ENCODE measurements at regions not wholly inside any gene's neighbourhood (a gene's known extent, or its start where the extent isn't known, plus 50 kb on each side); places are given as distances from the start of the nearest gene placed in this dataset.

DNA sequence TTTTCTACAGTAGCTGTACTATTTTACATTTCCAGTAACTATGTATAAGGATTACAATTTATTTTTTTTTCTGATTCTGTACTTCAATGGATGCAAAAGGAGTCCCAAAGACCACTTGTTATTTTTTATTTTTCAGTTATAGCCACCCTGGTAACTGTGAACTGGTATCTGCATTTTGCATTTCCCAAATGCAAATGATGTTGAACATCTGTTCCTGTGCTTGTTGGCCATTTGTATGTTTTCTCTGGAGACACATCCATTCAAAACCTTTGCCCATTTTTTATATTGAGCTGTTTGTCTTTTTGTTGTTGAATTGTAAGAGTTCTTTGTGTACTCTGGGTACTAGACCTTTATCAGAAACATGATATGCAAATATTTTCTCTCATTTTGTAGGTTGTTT lies 485.6 kb downstream of the LRIG3 start:
- no peak for DNase-seq
- no peaks in the 10 kb centered on the region for H3K36me3 ChIP-seq
- no peak overlapping the region for H3K4me3 ChIP-seq
- H3K9me3 ChIP-seq = no peaks in the 10 kb centered on the region
- intact Hi-C loops (cut with DNase I; ENCODE audit: low total_unique reads) = no loop called here
- no peaks in the 10 kb centered on the region for H3K27me3 ChIP-seq (replicated peaks in 1 of 7)
- TF ChIP-seq, protein P1, sequence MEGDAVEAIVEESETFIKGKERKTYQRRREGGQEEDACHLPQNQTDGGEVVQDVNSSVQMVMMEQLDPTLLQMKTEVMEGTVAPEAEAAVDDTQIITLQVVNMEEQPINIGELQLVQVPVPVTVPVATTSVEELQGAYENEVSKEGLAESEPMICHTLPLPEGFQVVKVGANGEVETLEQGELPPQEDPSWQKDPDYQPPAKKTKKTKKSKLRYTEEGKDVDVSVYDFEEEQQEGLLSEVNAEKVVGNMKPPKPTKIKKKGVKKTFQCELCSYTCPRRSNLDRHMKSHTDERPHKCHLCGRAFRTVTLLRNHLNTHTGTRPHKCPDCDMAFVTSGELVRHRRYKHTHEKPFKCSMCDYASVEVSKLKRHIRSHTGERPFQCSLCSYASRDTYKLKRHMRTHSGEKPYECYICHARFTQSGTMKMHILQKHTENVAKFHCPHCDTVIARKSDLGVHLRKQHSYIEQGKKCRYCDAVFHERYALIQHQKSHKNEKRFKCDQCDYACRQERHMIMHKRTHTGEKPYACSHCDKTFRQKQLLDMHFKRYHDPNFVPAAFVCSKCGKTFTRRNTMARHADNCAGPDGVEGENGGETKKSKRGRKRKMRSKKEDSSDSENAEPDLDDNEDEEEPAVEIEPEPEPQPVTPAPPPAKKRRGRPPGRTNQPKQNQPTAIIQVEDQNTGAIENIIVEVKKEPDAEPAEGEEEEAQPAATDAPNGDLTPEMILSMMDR (IDR thresholded peaks at IDR 0.05 in 8 of 11, conservative IDR thresholded peaks at IDR 0.05 in 3 of 11) = no peak
- no peak for TF ChIP-seq POLR2AphosphoS5 (IDR thresholded peaks at IDR 0.05)
- TF ChIP-seq POLR2A (IDR thresholded peaks at IDR 0.05) = no peak
- H3K4me1 ChIP-seq = no peaks in the 10 kb centered on the region
- no peak overlapping the region for H3K27ac ChIP-seq

DNA sequence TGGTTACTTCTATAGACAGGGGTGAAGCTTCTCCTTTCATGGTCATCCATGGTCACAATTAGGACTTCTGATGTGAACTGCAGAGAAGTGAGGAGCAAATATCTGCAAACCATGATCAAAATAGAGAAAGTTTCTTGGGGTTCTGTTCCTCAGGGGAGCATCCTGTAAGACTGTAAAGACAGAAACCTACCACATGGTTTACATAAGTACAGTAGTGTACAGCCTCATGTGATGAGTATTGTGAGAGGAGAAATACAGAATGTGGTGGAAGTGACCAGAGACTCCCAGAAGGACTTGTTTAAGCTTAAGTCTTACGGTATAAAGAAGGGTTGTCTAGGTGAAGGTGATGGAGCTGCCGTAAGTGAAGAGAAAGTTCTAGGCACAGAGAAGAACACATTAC lies 484.7 kb downstream of the LRIG3 start:
- Histone ChIP-seq H3K36me3 (no peaks in the 10 kb centered on the region), H3K9me3 (no peaks in the 10 kb centered on the region), H3K27ac (no peak overlapping the region), H3K4me1 (no peaks in the 10 kb centered on the region), H3K4me3 (no peak overlapping the region), H3K27me3 (replicated peaks in 1 of 7) (no peaks in the 10 kb centered on the region)
- DNase-seq = no peak
- WGBS, 5 donors = 92 to 97% (median 96%) methylated on average over 2 of the region's 2 CpGs
- TF ChIP-seq, protein P1 (IDR thresholded peaks at IDR 0.05 in 8 of 11, conservative IDR thresholded peaks at IDR 0.05 in 3 of 11) = no peak
- no peak for TF ChIP-seq POLR2AphosphoS5 (IDR thresholded peaks at IDR 0.05)
- no peak for TF ChIP-seq POLR2A (IDR thresholded peaks at IDR 0.05)
- intact Hi-C loops (cut with DNase I; ENCODE audit: low total_unique reads) = no loop called here

- DNase-seq = no peak
- H3K36me3 ChIP-seq = no peaks in the 10 kb centered on the region
- WGBS, 5 donors = 70 to 99% (median 87%) methylated on average over 2 of the region's 2 CpGs
- no peaks in the 10 kb centered on the region for H3K27me3 ChIP-seq (replicated peaks in 1 of 7)
- H3K9me3 ChIP-seq = no peaks in the 10 kb centered on the region
- TF ChIP-seq, protein P1 (IDR thresholded peaks at IDR 0.05 in 8 of 11, conservative IDR thresholded peaks at IDR 0.05 in 3 of 11) = no peak
- TF ChIP-seq POLR2A (IDR thresholded peaks at IDR 0.05) (no peak), POLR2AphosphoS5 (IDR thresholded peaks at IDR 0.05) (no peak)
- H3K27ac ChIP-seq = no peak overlapping the region
- no peak overlapping the region for H3K4me3 ChIP-seq
- H3K4me1 ChIP-seq = no peaks in the 10 kb centered on the region
- intact Hi-C loops (cut with DNase I; ENCODE audit: low total_unique reads) = loop anchor here (10.0 kb wide), 1 partner anchor 97 kb away; no protein-coding TSS in a partner anchor
Observed at GRCh38 chr12:58441483-58441882, 478.8 kb downstream of the LRIG3 start.

DNA sequence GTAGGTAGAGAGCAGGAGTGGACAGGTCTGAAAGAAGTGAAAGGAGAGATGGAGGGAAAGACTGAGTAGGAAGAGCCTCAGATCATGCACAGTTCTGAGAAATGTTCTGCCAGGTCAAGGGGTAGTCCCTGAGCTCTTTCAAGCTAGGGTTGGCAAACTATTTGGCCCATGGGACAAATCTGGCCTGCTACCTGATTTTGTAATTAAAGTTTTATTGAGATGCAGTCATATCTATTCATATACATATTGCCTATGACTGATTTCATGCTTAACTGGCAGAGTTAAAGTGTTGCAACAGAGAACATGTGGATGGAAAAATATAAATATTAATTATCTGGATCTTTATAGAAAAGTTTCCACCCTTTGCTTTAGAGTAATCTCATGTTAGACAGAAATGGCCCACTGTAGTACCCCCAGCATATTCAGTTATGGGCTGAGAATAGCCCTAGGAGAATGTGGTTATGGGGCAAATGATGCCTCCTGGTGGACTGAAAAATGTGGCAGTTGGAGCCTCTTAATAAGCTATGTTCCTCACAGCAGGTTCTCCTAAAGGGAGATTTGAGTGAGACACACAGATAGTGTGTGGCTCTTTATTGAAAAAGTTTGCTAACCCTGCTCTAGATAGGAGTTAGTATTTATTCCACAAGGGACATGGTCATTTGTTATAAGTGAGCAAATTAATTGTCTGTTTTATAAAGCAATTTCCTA lies 476.9 kb downstream of the LRIG3 start:
- TF ChIP-seq, protein P1 (IDR thresholded peaks at IDR 0.05 in 8 of 11, conservative IDR thresholded peaks at IDR 0.05 in 3 of 11) = peak in 8 of 11 experiments; percentile 6 to 55 (median 43)
- no peak for TF ChIP-seq POLR2AphosphoS5 (IDR thresholded peaks at IDR 0.05)
- no peak for DNase-seq
- Histone ChIP-seq H3K4me1 (no peaks in the 10 kb centered on the region), H3K4me3 (no peak overlapping the region), H3K9me3 (no peaks in the 10 kb centered on the region), H3K27me3 (replicated peaks in 1 of 7) (no peaks in the 10 kb centered on the region), H3K36me3 (no peaks in the 10 kb centered on the region), H3K27ac (no peak overlapping the region)
- intact Hi-C loops (cut with DNase I; ENCODE audit: low total_unique reads) = loop anchor here (10.0 kb wide), 1 partner anchor 99 kb away; no protein-coding TSS in a partner anchor

Data from spleen (tissue), 11 donors.